Hematopoietic multipotent progenitor cell (in vitro differentiated cells): ENCODE measurements at regions not wholly inside any gene's neighbourhood (a gene's known extent, or its start where the extent isn't known, plus 50 kb on each side); places are given as distances from the start of the nearest gene placed in this dataset.
A peak's percentile ranks its signal among the peaks of the same experiment; 100 is the strongest.

ENCODE experiments used
- DNase-seq, 3 donors: peaks; one replicate each; pipeline ENCODE4 v3.0.0-alpha.2; 2011 to 2015; ENCODE audit warnings: low read depth in 2 of 3, low spot score in 2 of 3

- DNase-seq = no peak
Observed at GRCh38 chr15:99440551-99441443, 125.0 kb upstream of the MEF2A start.

GRCh38 chr15:99441444-99441800 is 124.4 kb upstream of the MEF2A start:
- no peak for DNase-seq

GRCh38 chr15:99441871-99442251 is 123.9 kb upstream of the MEF2A start:
- no peak for DNase-seq

- DNase-seq = peak in 1 of 3 donors; percentile 47
Observed at GRCh38 chr15:99442252-99442897, 123.4 kb upstream of the MEF2A start.

GRCh38 chr15:99443056-99443756 is 122.6 kb upstream of the MEF2A start:
- DNase-seq = no peak

GRCh38 chr15:99443768-99444446 is 121.9 kb upstream of the MEF2A start:
- DNase-seq = no peak

- DNase-seq = no peak
Observed at GRCh38 chr15:99445272-99445850, 120.4 kb upstream of the MEF2A start.

- DNase-seq = no peak
Observed at GRCh38 chr15:99446565-99447496, 119.0 kb upstream of the MEF2A start.

GRCh38 chr15:99447497-99448371 is 118.0 kb upstream of the MEF2A start:
- peak in 2 of 3 donors; percentile 22 to 45 for DNase-seq

GRCh38 chr15:99449514-99449913 is 116.3 kb upstream of the MEF2A start:
- DNase-seq = no peak

- DNase-seq = no peak
Observed at GRCh38 chr15:99450896-99451358, 114.9 kb upstream of the MEF2A start.

- DNase-seq = no peak
Observed at GRCh38 chr15:99451484-99451883, 114.3 kb upstream of the MEF2A start.

GRCh38 chr15:99452010-99452409 is 113.8 kb upstream of the MEF2A start:
- DNase-seq = no peak

GRCh38 chr15:99452728-99453636 is 112.8 kb upstream of the MEF2A start:
- peak in 2 of 3 donors; percentile 39 to 76 for DNase-seq

GRCh38 chr15:99453637-99454030 is 112.2 kb upstream of the MEF2A start:
- no peak for DNase-seq

- no peak for DNase-seq
Observed at GRCh38 chr15:99454107-99454809, 111.5 kb upstream of the MEF2A start.
